K562 (cell line): ENCODE measurements at regions not wholly inside any gene's neighbourhood (a gene's known extent, or its start where the extent isn't known, plus 50 kb on each side); places are given as distances from the start of the nearest gene placed in this dataset.

Source experiments
- CBX2 ChIP-seq: fragments of 200-600 bp; sonication (generic); IDR thresholded peaks from one replicate; pipeline ENCODE4 v1.6.1; 2012; ENCODE audit warnings: mild to moderate bottlenecking, low read length, inconsistent platforms; ENCODE audit not compliant: insufficient read depth, poor library complexity, severe bottlenecking
- CREB1 ChIP-seq, 2 experiments: sonication (generic) in 1 of 2; formaldehyde crosslinking in 1 of 2; IDR thresholded peaks; 2 replicates each; pipeline versions ENCODE4 v1.6.1 to v1.8.0; 2012 to 2022; ENCODE audit warnings: inconsistent platforms in 1 of 2, mild to moderate bottlenecking in 1 of 2, missing genetic modification reagents in 1 of 2, moderate library complexity in 1 of 2
- TF ChIP-seq, protein P1 (sequence below), 2 experiments: fragments of 450-650 bp; formaldehyde crosslinking in 1 of 2; IDR thresholded peaks; 2 replicates each; pipeline versions ENCODE4 v1.4.0 to v1.6.1; 2014 to 2020; ENCODE audit warnings: mild to moderate bottlenecking in 2 of 2, borderline replicate concordance in 1 of 2, low read depth in 1 of 2

- TF ChIP-seq, protein P1, sequence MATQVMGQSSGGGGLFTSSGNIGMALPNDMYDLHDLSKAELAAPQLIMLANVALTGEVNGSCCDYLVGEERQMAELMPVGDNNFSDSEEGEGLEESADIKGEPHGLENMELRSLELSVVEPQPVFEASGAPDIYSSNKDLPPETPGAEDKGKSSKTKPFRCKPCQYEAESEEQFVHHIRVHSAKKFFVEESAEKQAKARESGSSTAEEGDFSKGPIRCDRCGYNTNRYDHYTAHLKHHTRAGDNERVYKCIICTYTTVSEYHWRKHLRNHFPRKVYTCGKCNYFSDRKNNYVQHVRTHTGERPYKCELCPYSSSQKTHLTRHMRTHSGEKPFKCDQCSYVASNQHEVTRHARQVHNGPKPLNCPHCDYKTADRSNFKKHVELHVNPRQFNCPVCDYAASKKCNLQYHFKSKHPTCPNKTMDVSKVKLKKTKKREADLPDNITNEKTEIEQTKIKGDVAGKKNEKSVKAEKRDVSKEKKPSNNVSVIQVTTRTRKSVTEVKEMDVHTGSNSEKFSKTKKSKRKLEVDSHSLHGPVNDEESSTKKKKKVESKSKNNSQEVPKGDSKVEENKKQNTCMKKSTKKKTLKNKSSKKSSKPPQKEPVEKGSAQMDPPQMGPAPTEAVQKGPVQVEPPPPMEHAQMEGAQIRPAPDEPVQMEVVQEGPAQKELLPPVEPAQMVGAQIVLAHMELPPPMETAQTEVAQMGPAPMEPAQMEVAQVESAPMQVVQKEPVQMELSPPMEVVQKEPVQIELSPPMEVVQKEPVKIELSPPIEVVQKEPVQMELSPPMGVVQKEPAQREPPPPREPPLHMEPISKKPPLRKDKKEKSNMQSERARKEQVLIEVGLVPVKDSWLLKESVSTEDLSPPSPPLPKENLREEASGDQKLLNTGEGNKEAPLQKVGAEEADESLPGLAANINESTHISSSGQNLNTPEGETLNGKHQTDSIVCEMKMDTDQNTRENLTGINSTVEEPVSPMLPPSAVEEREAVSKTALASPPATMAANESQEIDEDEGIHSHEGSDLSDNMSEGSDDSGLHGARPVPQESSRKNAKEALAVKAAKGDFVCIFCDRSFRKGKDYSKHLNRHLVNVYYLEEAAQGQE (IDR thresholded peaks at IDR 0.05; ENCODE audit: borderline replicate concordance): no peak
- TF ChIP-seq, protein P1 (CRISPR knock-in tag; IDR thresholded peaks at IDR 0.05; ENCODE audit: low read depth): no peak
- TF ChIP-seq CREB1 (IDR thresholded peaks at IDR 0.05): no peak
- TF ChIP-seq CREB1 (CRISPR knock-in tag; IDR thresholded peaks at IDR 0.05): no peak
- no peak for TF ChIP-seq CBX2
Measured at GRCh38 chr7:109898-110556, 82.3 kb upstream of the FAM20C start (continued).
